Right lobe of liver (tissue), 4 donors: ENCODE measurements at regions not wholly inside any gene's neighbourhood (a gene's known extent, or its start where the extent isn't known, plus 50 kb on each side); places are given as distances from the start of the nearest gene placed in this dataset.

Source experiments
- CTCF ChIP-seq, 4 donors: fragments of 200-600 bp in 3 of 4; fragments of 450-650 bp in 1 of 4; IDR thresholded peaks; one replicate each; pipeline versions ENCODE4 v1.5.1 to v1.8.0; 2016 to 2022; ENCODE audit warnings: antibody characterized with exemption in 4 of 4, mild to moderate bottlenecking in 2 of 4
- POLR2A ChIP-seq: fragments of 450-650 bp; IDR thresholded peaks from one replicate; pipeline ENCODE4 v1.6.1; 2017; ENCODE audit warnings: antibody characterized with exemption, mild to moderate bottlenecking
- donor health status: DM: no; HTN: no; CAD: no.
- donor health status: DM: no; HTN: no; CAD: no.
- donor health status: DM: no; HTN: yes; CAD: no.

DNA sequence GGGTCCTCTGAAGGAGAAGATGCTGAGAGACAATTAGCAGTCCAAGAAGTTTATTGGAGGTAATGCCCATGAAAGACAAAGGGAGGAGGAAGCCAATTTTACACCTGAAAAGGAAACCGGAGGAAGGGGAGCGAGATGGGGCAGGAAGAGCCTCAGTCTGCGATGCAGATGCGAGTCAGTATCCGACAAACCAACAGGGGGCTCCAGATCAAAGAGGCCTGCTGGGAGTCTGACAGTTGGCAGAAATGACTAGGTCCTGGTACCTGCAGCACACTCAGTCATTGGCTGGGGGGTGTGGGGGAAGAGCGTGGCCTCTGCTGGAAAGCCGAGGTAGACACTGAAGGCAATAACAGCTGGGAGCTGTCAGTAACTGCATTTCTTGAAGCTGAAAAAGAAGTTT, 231.1 kb upstream of the CENPE start:
- TF ChIP-seq CTCF (IDR thresholded peaks at IDR 0.05), result no peak
- no peak for TF ChIP-seq POLR2A
